ENCODE measurements at regions not wholly inside any gene's neighbourhood (a gene's known extent, or its start where the extent isn't known, plus 50 kb on each side); places are given as distances from the start of the nearest gene placed in this dataset.
"Not testable (repeated sequence)": the region's sequence is repeated elsewhere in the genome, so short reads cannot be mapped to it uniquely, and the experiment has no call there.

DNA sequence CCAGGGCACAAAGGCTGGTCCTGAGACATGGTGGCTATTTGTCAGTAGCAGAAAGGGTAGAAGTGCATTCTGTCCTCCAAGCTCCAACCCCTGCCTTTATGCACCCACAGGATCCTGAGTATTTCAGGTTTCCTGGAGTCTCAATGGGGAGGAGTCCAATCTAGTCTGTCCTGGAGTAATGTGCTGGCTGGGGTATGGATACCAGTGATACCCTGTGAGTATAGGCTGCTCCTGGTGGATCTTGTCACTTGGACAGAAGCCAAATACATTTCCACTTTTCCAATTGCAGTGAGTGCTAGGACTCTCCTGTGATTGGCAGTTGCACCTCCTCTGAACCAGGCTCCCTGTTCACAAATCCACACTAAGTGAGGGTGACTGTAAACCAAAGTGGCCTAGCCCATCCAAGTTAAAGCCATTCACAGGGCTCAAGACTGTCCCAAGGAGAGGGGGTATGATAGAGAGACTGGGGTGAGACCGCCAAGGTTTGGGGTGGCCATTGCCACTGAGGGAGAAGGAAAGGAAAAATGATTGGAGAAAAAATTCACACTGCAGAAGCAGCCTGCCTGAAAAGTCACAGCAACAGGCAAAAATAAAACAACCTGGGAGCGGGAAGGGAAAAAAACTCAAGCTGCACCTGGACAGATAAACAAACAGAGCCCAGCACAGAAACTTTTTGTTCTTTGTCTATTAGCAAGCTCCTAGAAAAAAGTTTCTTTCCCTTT, 163.4 kb upstream of the ETV3 start:
- Histone ChIP-seq H2BK12ac (ENCODE audit: low read length) (no peak overlapping the region), H3K4me3 (ENCODE audit: low read depth, low read length) (no peak overlapping the region), H3K27ac (ENCODE audit: low read depth, low read length) (no peak overlapping the region), H3K4ac (ENCODE audit: low read depth, low read length) (no peak overlapping the region), H2BK5ac (ENCODE audit: low read depth, low read length, poor library complexity) (no peak overlapping the region), H4K91ac (ENCODE audit: low read depth, low read length) (no peak overlapping the region), H2AFZ (ENCODE audit: insufficient read depth, low read length, poor library complexity) (no peak overlapping the region), H3K9ac (ENCODE audit: low read length) (no peak overlapping the region), H3K9me3 (ENCODE audit: insufficient read depth, low read depth, low read length) (no peaks in the 10 kb centered on the region), H4K12ac (ENCODE audit: low read depth, low read length) (no peak overlapping the region), H2AK5ac (ENCODE audit: low read length) (no peak overlapping the region), H3K4me1 (ENCODE audit: control insufficient read depth in 1 of 2, insufficient read depth in 2 of 2, low read length in 2 of 2) (no peaks in the 10 kb centered on the region), H3K27me3 (ENCODE audit: insufficient read depth, low read length) (no peaks in the 10 kb centered on the region), H2BK120ac (ENCODE audit: insufficient read depth, low read length, poor library complexity) (no peak overlapping the region), H4K8ac (ENCODE audit: low read depth, low read length) (no peak overlapping the region), H3K14ac (ENCODE audit: low read length) (no peak overlapping the region), H3K79me1 (ENCODE audit: low read length) (no peaks in the 10 kb centered on the region), H3K4me2 (ENCODE audit: low read length) (no peak overlapping the region), H3K36me3 (ENCODE audit: control insufficient read depth in 1 of 2, insufficient read depth in 2 of 2, low read length in 2 of 2) (no peaks in the 10 kb centered on the region), H3K23ac (ENCODE audit: low read length) (no peak overlapping the region), H3K79me2 (ENCODE audit: control insufficient read depth, insufficient read depth, low read length, poor library complexity) (no peaks in the 10 kb centered on the region), H3K18ac (ENCODE audit: low read length) (no peak overlapping the region)
- no CpG with 5 or more reads among the region's 2 CpGs for WGBS (ENCODE audit: extremely low coverage, insufficient coverage, insufficient read length)
- no peak for DNase-seq

DNA sequence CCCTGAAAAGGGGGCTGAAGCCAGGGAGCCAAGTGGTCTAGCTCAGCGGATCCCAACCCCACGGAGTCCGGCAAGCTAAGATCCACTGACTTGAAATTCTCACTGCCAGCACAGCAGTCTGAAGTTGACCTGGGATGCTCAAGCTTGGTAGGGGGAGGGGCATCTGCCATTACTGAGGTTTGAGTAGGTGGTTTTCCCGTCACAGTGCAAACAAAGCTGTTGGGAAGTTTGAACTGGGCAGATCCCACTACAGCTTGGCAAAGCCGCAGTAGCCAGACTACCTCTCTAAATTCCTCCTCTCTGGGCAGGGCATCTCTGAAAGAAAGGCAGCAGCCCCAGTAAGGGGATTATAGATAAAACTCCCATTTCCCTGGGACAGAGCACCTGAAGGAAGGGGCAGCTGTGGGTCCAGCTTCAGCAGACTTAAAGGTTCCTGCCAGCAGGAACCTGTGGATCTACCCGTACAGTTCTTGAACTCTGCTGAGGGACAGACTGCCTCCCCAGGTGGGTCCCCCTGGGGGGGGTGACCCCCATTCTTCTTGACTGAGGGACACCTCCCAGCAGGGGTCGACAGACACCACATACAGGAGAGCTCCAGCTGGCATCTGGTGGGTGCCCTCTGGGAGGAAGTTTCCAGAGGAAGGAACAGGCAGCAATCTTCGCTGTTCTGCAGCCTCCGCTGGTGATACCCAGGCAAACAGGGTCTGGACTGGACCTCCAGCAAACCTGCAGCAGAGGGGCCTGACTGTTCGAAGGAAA, 156.4 kb upstream of the ETV3 start:
- H3K27me3 ChIP-seq (ENCODE audit: insufficient read depth, low read length); H3K9ac ChIP-seq (ENCODE audit: low read length); H3K4me1 ChIP-seq (ENCODE audit: control insufficient read depth in 1 of 2, insufficient read depth in 2 of 2, low read length in 2 of 2): not testable (repeated sequence)

GRCh38 chr1:157292809-157293564, 154.8 kb upstream of the ETV3 start:
- no peak overlapping the region for H2BK12ac ChIP-seq (ENCODE audit: low read length)
- no CpG with 5 or more reads among the region's 4 CpGs for WGBS (ENCODE audit: extremely low coverage, insufficient coverage, insufficient read length)
- no peak overlapping the region for H2AFZ ChIP-seq (ENCODE audit: insufficient read depth, low read length, poor library complexity)
- H2BK120ac ChIP-seq (ENCODE audit: insufficient read depth, low read length, poor library complexity) = no peak overlapping the region
- no peak overlapping the region for H2BK5ac ChIP-seq (ENCODE audit: low read depth, low read length, poor library complexity)
- H4K91ac ChIP-seq (ENCODE audit: low read depth, low read length) = no peak overlapping the region
- no peak for DNase-seq
- H3K4me1 ChIP-seq (ENCODE audit: control insufficient read depth in 1 of 2, insufficient read depth in 2 of 2, low read length in 2 of 2) = no peaks in the 10 kb centered on the region
- no peak overlapping the region for H3K4me2 ChIP-seq (ENCODE audit: low read length)
- H3K79me2 ChIP-seq (ENCODE audit: control insufficient read depth, insufficient read depth, low read length, poor library complexity) = no peaks in the 10 kb centered on the region
- H3K27me3 ChIP-seq (ENCODE audit: insufficient read depth, low read length) = no peaks in the 10 kb centered on the region
- H3K36me3 ChIP-seq (ENCODE audit: control insufficient read depth in 1 of 2, insufficient read depth in 2 of 2, low read length in 2 of 2) = no peaks in the 10 kb centered on the region
- no peak overlapping the region for H3K23ac ChIP-seq (ENCODE audit: low read length)
- no peaks in the 10 kb centered on the region for H3K9me3 ChIP-seq (ENCODE audit: insufficient read depth, low read depth, low read length)
- H3K79me1 ChIP-seq (ENCODE audit: low read length) = no peaks in the 10 kb centered on the region
- no peak overlapping the region for H3K9ac ChIP-seq (ENCODE audit: low read length)
- no peak overlapping the region for H4K12ac ChIP-seq (ENCODE audit: low read depth, low read length)
- no peak overlapping the region for H3K4me3 ChIP-seq (ENCODE audit: low read depth, low read length)
- H4K8ac ChIP-seq (ENCODE audit: low read depth, low read length) = no peak overlapping the region
- H3K4ac ChIP-seq (ENCODE audit: low read depth, low read length) = no peak overlapping the region
- no peak overlapping the region for H3K18ac ChIP-seq (ENCODE audit: low read length)
- no peak overlapping the region for H2AK5ac ChIP-seq (ENCODE audit: low read length)
- no peak overlapping the region for H3K27ac ChIP-seq (ENCODE audit: low read depth, low read length)
- no peak overlapping the region for H3K14ac ChIP-seq (ENCODE audit: low read length)

More for the DNA sequence above, 156.4 kb upstream of the ETV3 start:
- not testable (repeated sequence) for H3K4ac ChIP-seq (ENCODE audit: low read depth, low read length); H2BK120ac ChIP-seq (ENCODE audit: insufficient read depth, low read length, poor library complexity); H4K12ac ChIP-seq (ENCODE audit: low read depth, low read length); H3K9me3 ChIP-seq (ENCODE audit: insufficient read depth, low read depth, low read length); H3K18ac ChIP-seq (ENCODE audit: low read length); H4K8ac ChIP-seq (ENCODE audit: low read depth, low read length); H3K36me3 ChIP-seq (ENCODE audit: control insufficient read depth in 1 of 2, insufficient read depth in 2 of 2, low read length in 2 of 2); DNase-seq; H2AK5ac ChIP-seq (ENCODE audit: low read length); H2BK12ac ChIP-seq (ENCODE audit: low read length); H3K23ac ChIP-seq (ENCODE audit: low read length); H3K79me2 ChIP-seq (ENCODE audit: control insufficient read depth, insufficient read depth, low read length, poor library complexity); H2AFZ ChIP-seq (ENCODE audit: insufficient read depth, low read length, poor library complexity); H3K4me3 ChIP-seq (ENCODE audit: low read depth, low read length); H3K27ac ChIP-seq (ENCODE audit: low read depth, low read length); H4K91ac ChIP-seq (ENCODE audit: low read depth, low read length); H2BK5ac ChIP-seq (ENCODE audit: low read depth, low read length, poor library complexity); H3K79me1 ChIP-seq (ENCODE audit: low read length); H3K14ac ChIP-seq (ENCODE audit: low read length); H3K4me2 ChIP-seq (ENCODE audit: low read length)
- no CpG with 5 or more reads among the region's 10 CpGs for WGBS (ENCODE audit: extremely low coverage, insufficient coverage, insufficient read length)

GRCh38 chr1:157292302-157292701, 154.1 kb upstream of the ETV3 start:
- H3K9me3 ChIP-seq (ENCODE audit: insufficient read depth, low read depth, low read length) = no peaks in the 10 kb centered on the region

More at GRCh38 chr1:157292302-157292701, 154.1 kb upstream of the ETV3 start:
- no peak overlapping the region for H4K12ac ChIP-seq (ENCODE audit: low read depth, low read length)
- H4K8ac ChIP-seq (ENCODE audit: low read depth, low read length) = no peak overlapping the region
- H3K9ac ChIP-seq (ENCODE audit: low read length) = no peak overlapping the region
- H2AK5ac ChIP-seq (ENCODE audit: low read length) = no peak overlapping the region
- no peak overlapping the region for H3K18ac ChIP-seq (ENCODE audit: low read length)
- no peak overlapping the region for H4K91ac ChIP-seq (ENCODE audit: low read depth, low read length)
- H3K14ac ChIP-seq (ENCODE audit: low read length) = no peak overlapping the region
- no peak overlapping the region for H3K27ac ChIP-seq (ENCODE audit: low read depth, low read length)
- no peaks in the 10 kb centered on the region for H3K36me3 ChIP-seq (ENCODE audit: control insufficient read depth in 1 of 2, insufficient read depth in 2 of 2, low read length in 2 of 2)
- no peak overlapping the region for H3K4me2 ChIP-seq (ENCODE audit: low read length)
- H3K23ac ChIP-seq (ENCODE audit: low read length) = no peak overlapping the region
- no peak overlapping the region for H2BK12ac ChIP-seq (ENCODE audit: low read length)
- H3K4me3 ChIP-seq (ENCODE audit: low read depth, low read length) = no peak overlapping the region
- H2BK120ac ChIP-seq (ENCODE audit: insufficient read depth, low read length, poor library complexity) = no peak overlapping the region
- no peak overlapping the region for H2AFZ ChIP-seq (ENCODE audit: insufficient read depth, low read length, poor library complexity)
- no peak for DNase-seq
- no peaks in the 10 kb centered on the region for H3K27me3 ChIP-seq (ENCODE audit: insufficient read depth, low read length)
- H3K79me2 ChIP-seq (ENCODE audit: control insufficient read depth, insufficient read depth, low read length, poor library complexity) = no peaks in the 10 kb centered on the region
- WGBS (ENCODE audit: extremely low coverage, insufficient coverage, insufficient read length) = no CpG with 5 or more reads among the region's 6 CpGs
- H3K79me1 ChIP-seq (ENCODE audit: low read length) = no peaks in the 10 kb centered on the region
- H3K4ac ChIP-seq (ENCODE audit: low read depth, low read length) = no peak overlapping the region
- H2BK5ac ChIP-seq (ENCODE audit: low read depth, low read length, poor library complexity) = no peak overlapping the region
- no peaks in the 10 kb centered on the region for H3K4me1 ChIP-seq (ENCODE audit: control insufficient read depth in 1 of 2, insufficient read depth in 2 of 2, low read length in 2 of 2)
